Adrenal gland (tissue), 5 donors: ENCODE measurements at regions not wholly inside any gene's neighbourhood (a gene's known extent, or its start where the extent isn't known, plus 50 kb on each side); places are given as distances from the start of the nearest gene placed in this dataset.

ENCODE experiments used
- POLR2A ChIP-seq, 2 donors: fragments of 450-650 bp; IDR thresholded peaks; one replicate each; pipeline ENCODE4 v1.6.1; 2017; ENCODE audit warnings: antibody characterized with exemption in 2 of 2, mild to moderate bottlenecking in 2 of 2, moderate library complexity in 1 of 2
- TF ChIP-seq, protein P1 (sequence below), 6 experiments: fragments of 450-650 bp in 4 of 6; fragments of 200-600 bp in 2 of 6; sonication (generic) in 1 of 6; IDR thresholded peaks; 1 replicate in 5 of 6; 2 replicates in 1 of 6; pipeline versions ENCODE4 v1.5.1 to v1.8.0; 2016 to 2021; ENCODE audit warnings: antibody characterized with exemption in 6 of 6, mild to moderate bottlenecking in 2 of 6, moderate library complexity in 1 of 6
- donor health status: DM: no; HTN: no; CAD: no.

DNA sequence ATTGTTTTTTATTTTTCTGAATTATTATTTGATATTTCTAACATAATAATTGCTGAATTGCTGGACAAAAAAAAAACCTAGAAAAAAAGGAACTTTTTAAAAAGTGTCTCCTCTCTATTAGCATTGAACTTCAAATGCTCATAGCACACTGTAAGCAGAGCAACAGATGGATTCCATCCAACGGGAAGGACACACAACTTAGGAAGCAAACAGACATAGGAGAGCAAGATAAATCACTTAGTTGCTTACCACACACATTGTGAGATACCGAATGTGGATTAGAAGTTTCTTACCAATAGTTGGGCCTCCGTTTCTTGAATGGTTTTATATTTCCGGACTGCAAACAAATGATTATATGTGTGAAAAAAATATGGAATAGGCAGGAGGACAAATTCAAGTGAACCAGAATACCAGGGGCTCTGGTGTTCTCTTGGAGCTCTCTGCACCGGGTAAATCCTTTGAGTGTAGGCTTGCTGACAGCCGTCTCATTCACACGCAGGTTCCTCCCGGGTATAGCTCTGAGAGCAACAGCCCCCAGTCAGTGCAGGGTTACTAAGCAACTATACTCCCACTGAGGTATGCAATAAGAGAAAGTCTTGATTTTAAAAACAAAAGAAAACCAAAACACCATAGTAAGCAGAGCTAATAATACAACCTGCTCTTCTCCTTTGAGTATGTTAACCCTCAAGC is 217.6 kb downstream of the TMEM167A start:
- TF ChIP-seq POLR2A (IDR thresholded peaks at IDR 0.05): no peak
- TF ChIP-seq, protein P1, sequence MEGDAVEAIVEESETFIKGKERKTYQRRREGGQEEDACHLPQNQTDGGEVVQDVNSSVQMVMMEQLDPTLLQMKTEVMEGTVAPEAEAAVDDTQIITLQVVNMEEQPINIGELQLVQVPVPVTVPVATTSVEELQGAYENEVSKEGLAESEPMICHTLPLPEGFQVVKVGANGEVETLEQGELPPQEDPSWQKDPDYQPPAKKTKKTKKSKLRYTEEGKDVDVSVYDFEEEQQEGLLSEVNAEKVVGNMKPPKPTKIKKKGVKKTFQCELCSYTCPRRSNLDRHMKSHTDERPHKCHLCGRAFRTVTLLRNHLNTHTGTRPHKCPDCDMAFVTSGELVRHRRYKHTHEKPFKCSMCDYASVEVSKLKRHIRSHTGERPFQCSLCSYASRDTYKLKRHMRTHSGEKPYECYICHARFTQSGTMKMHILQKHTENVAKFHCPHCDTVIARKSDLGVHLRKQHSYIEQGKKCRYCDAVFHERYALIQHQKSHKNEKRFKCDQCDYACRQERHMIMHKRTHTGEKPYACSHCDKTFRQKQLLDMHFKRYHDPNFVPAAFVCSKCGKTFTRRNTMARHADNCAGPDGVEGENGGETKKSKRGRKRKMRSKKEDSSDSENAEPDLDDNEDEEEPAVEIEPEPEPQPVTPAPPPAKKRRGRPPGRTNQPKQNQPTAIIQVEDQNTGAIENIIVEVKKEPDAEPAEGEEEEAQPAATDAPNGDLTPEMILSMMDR (IDR thresholded peaks at IDR 0.05): no peak
